HCT116 (cell line): ENCODE measurements at regions not wholly inside any gene's neighbourhood (a gene's known extent, or its start where the extent isn't known, plus 50 kb on each side); places are given as distances from the start of the nearest gene placed in this dataset.

Experiments used
- EGR1 ChIP-seq: IDR thresholded peaks from 2 replicates; pipeline ENCODE4 v1.6.1; 2012; ENCODE audit warnings: low read depth
- ELF1 ChIP-seq: IDR thresholded peaks from 2 replicates; pipeline ENCODE4 v1.6.1; 2012; ENCODE audit warnings: low read depth, borderline replicate concordance
- EZH2 ChIP-seq: fragments of 200-600 bp; sonication (generic); IDR thresholded peaks from 2 replicates; pipeline ENCODE4 v1.6.1; 2017; ENCODE audit warnings: antibody characterized with exemption, mixed run types
- JUND ChIP-seq: IDR thresholded peaks from 2 replicates; pipeline ENCODE4 v1.6.1; 2012
- POLR2A ChIP-seq: IDR thresholded peaks from 2 replicates; pipeline ENCODE4 v1.7.0; 2011; ENCODE audit warnings: borderline replicate concordance; ENCODE audit not compliant: insufficient read depth, insufficient read length; ENCODE audit errors: extremely low read depth
- POLR2AphosphoS5 ChIP-seq: IDR thresholded peaks from 2 replicates; pipeline ENCODE4 v1.6.1; 2011; ENCODE audit warnings: mild to moderate bottlenecking, low read depth, low read length, moderate library complexity
- RAD21 ChIP-seq: IDR thresholded peaks from 2 replicates; pipeline ENCODE4 v1.6.1; 2012; ENCODE audit warnings: low read depth, mild to moderate bottlenecking
- SP1 ChIP-seq: IDR thresholded peaks from 2 replicates; pipeline ENCODE4 v1.6.1; 2012; ENCODE audit warnings: low read depth
- YY1 ChIP-seq: IDR thresholded peaks from 2 replicates; pipeline ENCODE4 v1.6.1; 2011; ENCODE audit warnings: low read length, low read depth, moderate library complexity, mild to moderate bottlenecking; ENCODE audit not compliant: insufficient replicate concordance; ENCODE audit errors: extremely low read depth
- TF ChIP-seq, protein P1 (sequence below), 3 experiments: fragments of 200-600 bp in 1 of 3; sonication (generic) in 1 of 3; IDR thresholded peaks in 2 of 3; conservative IDR thresholded peaks in 1 of 3; 2 replicates each; pipeline ENCODE4 v1.5.1; 2012 to 2017; ENCODE audit warnings: low read depth in 2 of 3, low read length in 2 of 3, antibody characterized with exemption in 1 of 3, borderline replicate concordance in 1 of 3, control low read depth in 1 of 3, mild to moderate bottlenecking in 1 of 3, mixed read lengths in 1 of 3, mixed run types in 1 of 3, moderate library complexity in 1 of 3; ENCODE audit not compliant: insufficient read depth in 1 of 3
- TF ChIP-seq, protein P2 (sequence below): IDR thresholded peaks from 2 replicates; pipeline ENCODE4 v1.6.1; 2012; ENCODE audit warnings: low read depth
- TF ChIP-seq, protein P3 (sequence below): IDR thresholded peaks from 2 replicates; pipeline ENCODE4 v1.6.1; 2012
- TF ChIP-seq, protein P4 (sequence below): IDR thresholded peaks from 2 replicates; pipeline ENCODE4 v1.6.1; 2012

DNA sequence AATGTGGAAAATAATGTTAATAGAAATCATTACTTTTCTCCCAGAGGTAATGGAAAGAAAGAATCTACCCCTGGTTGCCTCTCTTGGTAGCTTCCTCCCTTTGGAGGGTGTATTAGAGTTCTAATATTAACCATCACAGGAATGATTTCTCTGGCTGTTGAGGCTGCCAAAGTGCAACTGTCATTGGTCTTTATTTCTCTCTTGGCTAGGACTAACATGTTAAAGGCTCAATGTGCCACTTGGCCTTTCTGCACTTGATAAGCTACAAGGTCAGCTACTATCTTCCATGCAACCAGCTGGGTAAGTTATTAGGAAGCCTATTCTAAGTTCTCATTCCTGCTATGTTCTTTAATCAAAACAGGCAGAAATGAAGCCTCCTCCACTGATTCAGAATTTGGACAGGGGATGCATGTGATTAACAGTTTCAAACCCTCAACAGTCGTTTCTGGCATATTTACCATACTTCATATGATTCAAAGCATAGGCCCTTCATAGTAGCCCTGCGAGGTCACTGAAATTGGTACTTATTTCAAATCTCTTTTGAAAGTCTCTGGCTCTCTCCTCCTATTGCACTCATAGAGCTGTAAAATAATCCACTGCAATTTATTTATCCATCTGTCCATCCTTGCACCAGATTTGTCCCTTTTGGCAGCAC is 645.0 kb downstream of the SORCS1 start:
- TF ChIP-seq, protein P1, sequence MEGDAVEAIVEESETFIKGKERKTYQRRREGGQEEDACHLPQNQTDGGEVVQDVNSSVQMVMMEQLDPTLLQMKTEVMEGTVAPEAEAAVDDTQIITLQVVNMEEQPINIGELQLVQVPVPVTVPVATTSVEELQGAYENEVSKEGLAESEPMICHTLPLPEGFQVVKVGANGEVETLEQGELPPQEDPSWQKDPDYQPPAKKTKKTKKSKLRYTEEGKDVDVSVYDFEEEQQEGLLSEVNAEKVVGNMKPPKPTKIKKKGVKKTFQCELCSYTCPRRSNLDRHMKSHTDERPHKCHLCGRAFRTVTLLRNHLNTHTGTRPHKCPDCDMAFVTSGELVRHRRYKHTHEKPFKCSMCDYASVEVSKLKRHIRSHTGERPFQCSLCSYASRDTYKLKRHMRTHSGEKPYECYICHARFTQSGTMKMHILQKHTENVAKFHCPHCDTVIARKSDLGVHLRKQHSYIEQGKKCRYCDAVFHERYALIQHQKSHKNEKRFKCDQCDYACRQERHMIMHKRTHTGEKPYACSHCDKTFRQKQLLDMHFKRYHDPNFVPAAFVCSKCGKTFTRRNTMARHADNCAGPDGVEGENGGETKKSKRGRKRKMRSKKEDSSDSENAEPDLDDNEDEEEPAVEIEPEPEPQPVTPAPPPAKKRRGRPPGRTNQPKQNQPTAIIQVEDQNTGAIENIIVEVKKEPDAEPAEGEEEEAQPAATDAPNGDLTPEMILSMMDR (IDR thresholded peaks at IDR 0.05 in 2 of 3, conservative IDR thresholded peaks at IDR 0.05 in 1 of 3; ENCODE audit: borderline replicate concordance in 1 of 3, insufficient read depth in 1 of 3, low read depth in 2 of 3, low read length in 2 of 3) = no peak
- TF ChIP-seq, protein P2, sequence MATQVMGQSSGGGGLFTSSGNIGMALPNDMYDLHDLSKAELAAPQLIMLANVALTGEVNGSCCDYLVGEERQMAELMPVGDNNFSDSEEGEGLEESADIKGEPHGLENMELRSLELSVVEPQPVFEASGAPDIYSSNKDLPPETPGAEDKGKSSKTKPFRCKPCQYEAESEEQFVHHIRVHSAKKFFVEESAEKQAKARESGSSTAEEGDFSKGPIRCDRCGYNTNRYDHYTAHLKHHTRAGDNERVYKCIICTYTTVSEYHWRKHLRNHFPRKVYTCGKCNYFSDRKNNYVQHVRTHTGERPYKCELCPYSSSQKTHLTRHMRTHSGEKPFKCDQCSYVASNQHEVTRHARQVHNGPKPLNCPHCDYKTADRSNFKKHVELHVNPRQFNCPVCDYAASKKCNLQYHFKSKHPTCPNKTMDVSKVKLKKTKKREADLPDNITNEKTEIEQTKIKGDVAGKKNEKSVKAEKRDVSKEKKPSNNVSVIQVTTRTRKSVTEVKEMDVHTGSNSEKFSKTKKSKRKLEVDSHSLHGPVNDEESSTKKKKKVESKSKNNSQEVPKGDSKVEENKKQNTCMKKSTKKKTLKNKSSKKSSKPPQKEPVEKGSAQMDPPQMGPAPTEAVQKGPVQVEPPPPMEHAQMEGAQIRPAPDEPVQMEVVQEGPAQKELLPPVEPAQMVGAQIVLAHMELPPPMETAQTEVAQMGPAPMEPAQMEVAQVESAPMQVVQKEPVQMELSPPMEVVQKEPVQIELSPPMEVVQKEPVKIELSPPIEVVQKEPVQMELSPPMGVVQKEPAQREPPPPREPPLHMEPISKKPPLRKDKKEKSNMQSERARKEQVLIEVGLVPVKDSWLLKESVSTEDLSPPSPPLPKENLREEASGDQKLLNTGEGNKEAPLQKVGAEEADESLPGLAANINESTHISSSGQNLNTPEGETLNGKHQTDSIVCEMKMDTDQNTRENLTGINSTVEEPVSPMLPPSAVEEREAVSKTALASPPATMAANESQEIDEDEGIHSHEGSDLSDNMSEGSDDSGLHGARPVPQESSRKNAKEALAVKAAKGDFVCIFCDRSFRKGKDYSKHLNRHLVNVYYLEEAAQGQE = no peak
- TF ChIP-seq, protein P3, sequence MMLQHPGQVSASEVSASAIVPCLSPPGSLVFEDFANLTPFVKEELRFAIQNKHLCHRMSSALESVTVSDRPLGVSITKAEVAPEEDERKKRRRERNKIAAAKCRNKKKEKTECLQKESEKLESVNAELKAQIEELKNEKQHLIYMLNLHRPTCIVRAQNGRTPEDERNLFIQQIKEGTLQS = no peak
- TF ChIP-seq RAD21 (no peak), EZH2 (no peak), POLR2A (no peak), YY1 (no peak), SP1 (no peak), JUND (no peak), POLR2AphosphoS5 (no peak), EGR1 (no peak), ELF1 (no peak)
- TF ChIP-seq, protein P4, sequence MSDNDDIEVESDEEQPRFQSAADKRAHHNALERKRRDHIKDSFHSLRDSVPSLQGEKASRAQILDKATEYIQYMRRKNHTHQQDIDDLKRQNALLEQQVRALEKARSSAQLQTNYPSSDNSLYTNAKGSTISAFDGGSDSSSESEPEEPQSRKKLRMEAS = no peak
